Spleen (tissue), 7 donors: ENCODE measurements at regions not wholly inside any gene's neighbourhood (a gene's known extent, or its start where the extent isn't known, plus 50 kb on each side); places are given as distances from the start of the nearest gene placed in this dataset.

ENCODE experiments used
- POLR2A ChIP-seq, 3 donors: fragments of 450-650 bp; IDR thresholded peaks; one replicate each; pipeline ENCODE4 v1.5.1; 2017; ENCODE audit warnings: antibody characterized with exemption in 3 of 3, mild to moderate bottlenecking in 1 of 3
- POLR2AphosphoS5 ChIP-seq, 3 donors: sonication (generic); formaldehyde crosslinking; IDR thresholded peaks; one replicate each; pipeline ENCODE4 v1.5.1; 2017; ENCODE audit warnings: antibody characterized with exemption in 3 of 3
- TF ChIP-seq, protein P1 (sequence below), 11 experiments: fragments of 200-600 bp in 7 of 11; fragments of 450-650 bp in 4 of 11; sonication (generic) in 4 of 11; IDR thresholded peaks in 8 of 11; conservative IDR thresholded peaks in 3 of 11; 1 replicate in 7 of 11; 2 replicates in 4 of 11; pipeline versions ENCODE4 v1.4.0 to v1.8.0; 2016 to 2021; ENCODE audit warnings: antibody characterized with exemption in 11 of 11, inconsistent platforms in 4 of 11, mild to moderate bottlenecking in 1 of 11
- donor health status: DM: no; HTN: no; CAD: no; lungs with moderate emphysema.
- donor health status: DM: no; HTN: no; CAD: no.
- donor health status: DM: no; HTN: no; CAD: no.

DNA sequence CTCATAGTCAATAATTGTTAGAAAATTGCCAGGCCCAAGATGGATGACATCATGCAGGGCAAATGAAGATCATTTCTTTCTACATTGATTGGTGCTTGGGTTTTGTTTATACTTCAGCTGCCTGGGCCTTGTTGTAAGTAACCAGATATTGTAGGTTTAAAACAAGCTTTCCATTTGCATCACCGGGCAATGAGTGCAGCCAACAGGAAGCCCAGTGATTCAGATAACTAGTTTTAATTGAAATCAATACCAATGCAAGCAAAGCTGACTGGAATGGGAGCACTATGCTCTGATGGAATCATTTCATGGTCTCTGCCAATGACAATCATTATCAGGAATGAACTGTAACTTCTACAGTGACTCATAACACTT, 279.3 kb downstream of the DUSP6 start:
- TF ChIP-seq POLR2AphosphoS5 (IDR thresholded peaks at IDR 0.05) (no peak), POLR2A (IDR thresholded peaks at IDR 0.05) (no peak)
- TF ChIP-seq, protein P1, sequence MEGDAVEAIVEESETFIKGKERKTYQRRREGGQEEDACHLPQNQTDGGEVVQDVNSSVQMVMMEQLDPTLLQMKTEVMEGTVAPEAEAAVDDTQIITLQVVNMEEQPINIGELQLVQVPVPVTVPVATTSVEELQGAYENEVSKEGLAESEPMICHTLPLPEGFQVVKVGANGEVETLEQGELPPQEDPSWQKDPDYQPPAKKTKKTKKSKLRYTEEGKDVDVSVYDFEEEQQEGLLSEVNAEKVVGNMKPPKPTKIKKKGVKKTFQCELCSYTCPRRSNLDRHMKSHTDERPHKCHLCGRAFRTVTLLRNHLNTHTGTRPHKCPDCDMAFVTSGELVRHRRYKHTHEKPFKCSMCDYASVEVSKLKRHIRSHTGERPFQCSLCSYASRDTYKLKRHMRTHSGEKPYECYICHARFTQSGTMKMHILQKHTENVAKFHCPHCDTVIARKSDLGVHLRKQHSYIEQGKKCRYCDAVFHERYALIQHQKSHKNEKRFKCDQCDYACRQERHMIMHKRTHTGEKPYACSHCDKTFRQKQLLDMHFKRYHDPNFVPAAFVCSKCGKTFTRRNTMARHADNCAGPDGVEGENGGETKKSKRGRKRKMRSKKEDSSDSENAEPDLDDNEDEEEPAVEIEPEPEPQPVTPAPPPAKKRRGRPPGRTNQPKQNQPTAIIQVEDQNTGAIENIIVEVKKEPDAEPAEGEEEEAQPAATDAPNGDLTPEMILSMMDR (IDR thresholded peaks at IDR 0.05 in 8 of 11, conservative IDR thresholded peaks at IDR 0.05 in 3 of 11) = no peak
